Activated T-cell treated with anti-CD3 and anti-CD28 coated beads for 4 hours (primary cell): ENCODE measurements at regions not wholly inside any gene's neighbourhood (a gene's known extent, or its start where the extent isn't known, plus 50 kb on each side); places are given as distances from the start of the nearest gene placed in this dataset.
"Not testable (repeated sequence)": the region's sequence is repeated elsewhere in the genome, so short reads cannot be mapped to it uniquely, and the experiment has no call there.

Experiments
- DNase-seq: peaks from one replicate; pipeline ENCODE4 v3.0.0-alpha.2; 2020

GRCh38 chr14:55807881-55808379, 227.9 kb downstream of the KTN1 start:
- DNase-seq: no peak

DNA sequence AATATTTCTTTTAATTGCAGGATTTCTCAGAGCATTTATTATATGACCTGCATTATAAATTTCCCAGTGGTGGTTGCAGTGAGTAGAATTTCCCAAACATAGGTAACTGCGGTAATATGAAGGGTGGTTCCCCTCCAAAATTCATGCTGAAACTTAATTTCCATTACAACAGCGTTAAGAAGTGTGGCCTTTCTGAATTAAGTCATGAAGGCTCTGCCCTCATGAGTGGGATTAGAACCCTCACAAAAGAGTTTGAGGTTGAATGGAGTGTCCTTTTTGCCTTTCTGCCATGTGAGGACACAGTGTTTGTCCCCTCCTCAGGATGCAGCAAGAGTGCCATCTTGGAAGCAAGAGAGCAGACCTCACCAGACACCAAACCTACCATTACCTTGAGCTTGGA, 233.6 kb downstream of the KTN1 start:
- DNase-seq: no peak

DNA sequence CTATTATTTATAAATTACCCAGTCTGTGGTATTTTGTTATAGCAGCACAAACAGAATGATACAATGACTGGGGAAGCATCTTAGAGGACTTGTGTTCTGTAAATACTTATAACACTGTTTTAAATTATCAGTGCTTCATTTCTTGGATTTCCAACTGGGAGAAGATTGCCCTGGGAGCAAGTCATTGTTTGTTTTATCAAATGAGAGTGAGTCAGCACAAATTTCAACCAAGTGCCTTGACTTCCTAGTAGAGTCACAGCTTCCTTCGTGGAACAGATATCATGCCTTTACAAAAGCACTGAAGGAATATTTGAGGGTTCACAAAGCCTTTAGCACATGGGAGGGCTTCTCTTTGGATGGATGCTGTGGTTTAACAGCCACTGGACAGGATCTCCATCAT, 234.1 kb downstream of the KTN1 start:
- no peak for DNase-seq

DNA sequence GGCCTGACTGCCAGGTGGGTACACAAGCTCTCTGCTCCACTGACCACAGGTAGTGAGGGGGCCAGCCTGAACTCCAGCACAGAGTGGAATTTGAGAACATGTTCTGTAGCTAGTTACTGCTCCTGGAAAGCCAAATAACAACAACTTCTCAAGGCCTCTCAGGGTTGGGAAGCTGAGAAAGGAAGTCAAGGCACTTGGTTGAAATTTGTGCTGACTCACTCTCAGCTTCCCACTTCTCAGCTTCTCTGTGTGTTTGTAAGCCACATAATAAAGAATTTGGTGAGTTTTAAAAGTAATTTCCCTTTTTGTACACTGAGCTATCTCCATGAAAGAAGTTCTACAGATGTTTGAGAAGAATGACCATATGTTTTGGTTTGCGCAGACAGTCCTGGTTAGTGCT, 234.9 kb downstream of the KTN1 start:
- DNase-seq: no peak

DNA sequence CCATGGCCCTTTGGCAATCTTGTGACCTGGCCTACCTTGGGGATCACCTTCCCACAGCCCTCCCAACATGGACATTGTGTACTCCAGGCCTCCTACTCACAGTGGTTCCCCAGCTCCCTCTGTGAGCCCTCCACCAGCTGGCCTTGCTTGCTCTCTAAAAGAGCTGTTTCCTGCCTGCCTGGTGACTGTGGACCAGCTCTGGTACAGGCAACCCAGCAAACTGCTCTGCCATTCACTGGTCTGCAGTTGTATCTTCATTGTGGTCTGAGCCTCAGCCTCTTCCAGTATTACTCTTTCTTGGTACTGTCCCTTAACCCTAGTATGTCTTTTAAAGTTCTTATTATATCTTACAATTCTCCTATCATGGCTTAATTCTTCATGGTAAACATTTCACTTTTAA, 236.2 kb downstream of the KTN1 start:
- no peak for DNase-seq

DNA sequence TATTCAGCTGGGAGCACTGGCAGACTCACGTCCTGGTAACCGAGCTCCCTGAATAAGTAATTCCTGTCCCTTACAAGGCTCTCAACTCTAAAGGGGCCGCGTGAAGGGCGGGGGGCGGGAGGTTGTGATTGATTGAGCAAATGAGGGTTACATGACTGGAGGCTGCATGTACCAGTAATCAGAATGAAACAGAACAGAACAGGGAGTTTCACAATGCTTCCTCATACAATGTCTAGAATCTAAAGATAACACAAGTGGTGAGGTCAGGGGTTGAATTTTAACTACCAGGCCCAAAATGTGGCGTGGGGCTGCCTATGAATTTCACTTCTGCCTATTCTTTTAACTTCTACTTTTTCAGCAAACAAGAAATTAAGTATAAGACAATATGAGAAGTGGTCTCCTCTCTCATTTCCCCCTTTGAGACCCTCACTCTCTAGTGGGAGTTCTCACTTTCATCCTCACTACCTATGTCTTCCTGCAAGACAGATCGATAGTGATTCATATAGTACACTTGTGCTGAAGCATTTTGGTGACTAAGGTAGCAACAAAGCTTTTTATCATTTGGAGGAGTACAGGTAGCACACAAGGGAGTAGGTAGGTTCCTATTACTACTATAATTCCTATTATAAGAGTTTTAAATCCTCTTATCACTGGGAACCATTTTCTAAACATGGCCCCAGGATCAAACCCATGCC, 239.8 kb downstream of the KTN1 start:
- no peak for DNase-seq

- DNase-seq: no peak
Measured at GRCh38 chr14:55822906-55823305, 242.9 kb downstream of the KTN1 start.

DNA sequence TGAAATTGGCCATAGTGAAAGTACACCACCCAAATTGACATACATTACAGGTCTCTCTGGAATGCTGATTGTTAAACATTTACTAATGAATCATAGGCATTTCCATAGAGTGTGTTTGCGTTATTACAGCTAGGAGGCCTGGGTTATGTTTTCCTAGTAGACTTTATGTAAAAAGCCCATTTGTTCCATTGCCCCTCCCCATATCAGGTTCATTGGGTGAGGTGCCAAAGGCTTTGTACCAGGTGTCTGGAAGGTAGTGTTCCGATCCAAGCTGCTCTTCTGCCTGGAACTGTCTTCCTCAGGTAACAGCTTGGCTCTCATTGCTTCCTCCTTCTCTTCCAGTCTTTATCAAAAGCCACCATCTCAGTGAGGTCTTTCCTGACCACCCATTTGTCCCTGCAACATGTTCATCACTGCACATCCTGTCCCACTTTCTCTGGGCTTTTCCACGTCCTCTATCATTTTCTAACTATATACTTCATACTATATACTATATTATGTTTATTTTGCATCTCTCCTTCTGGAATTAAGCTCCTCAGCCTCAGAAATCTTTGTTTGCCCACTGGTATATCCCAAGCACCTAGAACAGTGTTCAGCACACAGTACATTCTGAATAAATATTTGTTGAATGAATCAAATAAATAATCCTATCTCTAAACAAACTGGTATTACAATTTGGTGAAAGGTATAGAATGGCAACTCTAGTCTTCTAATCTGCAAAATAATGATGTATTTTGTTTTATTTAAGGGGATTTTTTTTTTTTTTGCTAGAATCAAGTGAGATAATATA, 252.3 kb downstream of the KTN1 start:
- no peak for DNase-seq

DNA sequence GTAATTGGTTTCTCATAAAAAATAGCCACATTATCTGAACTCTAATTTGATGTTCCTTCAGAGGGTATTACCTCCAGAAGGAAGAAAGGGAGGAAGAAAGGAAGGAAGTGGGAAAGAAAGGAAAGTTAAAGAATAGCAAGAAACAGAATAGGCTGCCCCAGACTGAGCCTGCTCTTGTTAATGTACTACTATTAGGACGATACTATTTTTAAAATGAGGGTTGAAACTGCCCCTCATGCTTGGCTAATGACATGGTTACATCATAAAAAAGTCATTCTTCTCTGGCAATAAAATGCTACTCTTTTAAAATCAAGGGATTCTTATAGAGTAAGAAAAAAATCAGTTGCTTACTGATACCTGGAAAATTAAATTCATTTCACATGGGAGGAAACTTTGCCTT, 253.0 kb downstream of the KTN1 start:
- DNase-seq: no peak

DNA sequence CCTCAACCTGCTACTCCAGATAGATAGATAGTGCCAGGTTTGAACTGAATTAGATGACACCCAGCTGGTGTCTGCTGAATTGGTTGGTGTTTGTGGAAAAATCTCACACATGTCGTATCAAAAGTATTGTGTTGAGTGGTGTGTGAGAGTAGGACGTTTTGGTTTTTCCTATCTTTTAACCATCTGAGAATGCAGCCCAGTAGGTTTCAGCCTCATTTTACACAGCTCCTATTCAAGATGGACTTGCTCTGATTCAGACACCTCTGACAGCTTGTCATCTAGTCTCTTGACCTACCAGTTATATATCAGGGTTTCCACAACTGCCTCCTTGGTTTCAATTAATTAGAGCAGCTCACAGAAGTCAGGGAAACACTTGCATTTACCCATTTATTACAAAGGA, 254.4 kb downstream of the KTN1 start:
- DNase-seq: no peak

DNA sequence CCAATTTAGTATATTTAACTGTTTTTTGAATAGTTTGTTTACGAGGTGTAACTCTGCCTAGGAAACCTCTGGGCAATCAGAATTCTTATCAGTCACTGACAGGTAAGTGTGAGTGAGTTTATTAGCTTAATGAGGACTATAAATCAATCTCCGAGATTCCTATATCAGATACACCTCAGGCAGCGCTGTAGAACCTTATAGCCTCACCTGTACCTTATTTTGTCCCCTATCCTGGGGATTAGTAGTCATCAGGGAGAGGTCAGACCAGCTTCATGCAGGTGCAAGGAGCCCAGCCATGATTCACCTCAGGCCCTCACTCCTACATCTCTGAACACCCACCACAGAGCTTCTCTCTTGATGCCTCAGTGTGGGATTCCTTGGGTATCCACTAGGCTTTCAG, 256.0 kb downstream of the KTN1 start:
- no peak for DNase-seq

- DNase-seq: no peak
Measured at GRCh38 chr14:55837467-55837866, 257.5 kb downstream of the KTN1 start.

DNA sequence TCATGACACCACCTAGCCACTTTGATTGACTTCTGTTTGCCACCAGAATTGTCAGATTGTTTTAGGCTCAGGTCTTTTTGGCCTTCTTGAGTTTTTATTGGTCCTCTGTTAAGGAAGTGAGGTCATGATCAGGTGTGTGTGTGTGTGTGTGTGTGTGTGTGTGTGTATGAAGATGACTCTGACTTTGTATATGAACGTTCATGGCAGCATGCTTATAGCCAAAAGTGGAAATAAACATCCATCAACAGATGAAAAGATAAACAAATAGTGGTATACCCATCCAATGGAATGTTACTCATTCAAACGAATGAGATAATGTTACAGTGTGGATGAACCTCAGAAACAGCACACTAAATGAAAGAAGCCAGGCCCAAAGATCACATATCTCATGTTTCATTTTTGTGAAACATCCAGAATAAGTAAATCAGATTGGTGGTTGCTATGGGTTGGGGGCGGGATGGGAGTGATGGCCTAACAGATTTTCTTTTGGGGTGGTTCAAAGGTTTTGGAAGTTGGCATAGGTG, 258.6 kb downstream of the KTN1 start:
- DNase-seq: no peak

DNA sequence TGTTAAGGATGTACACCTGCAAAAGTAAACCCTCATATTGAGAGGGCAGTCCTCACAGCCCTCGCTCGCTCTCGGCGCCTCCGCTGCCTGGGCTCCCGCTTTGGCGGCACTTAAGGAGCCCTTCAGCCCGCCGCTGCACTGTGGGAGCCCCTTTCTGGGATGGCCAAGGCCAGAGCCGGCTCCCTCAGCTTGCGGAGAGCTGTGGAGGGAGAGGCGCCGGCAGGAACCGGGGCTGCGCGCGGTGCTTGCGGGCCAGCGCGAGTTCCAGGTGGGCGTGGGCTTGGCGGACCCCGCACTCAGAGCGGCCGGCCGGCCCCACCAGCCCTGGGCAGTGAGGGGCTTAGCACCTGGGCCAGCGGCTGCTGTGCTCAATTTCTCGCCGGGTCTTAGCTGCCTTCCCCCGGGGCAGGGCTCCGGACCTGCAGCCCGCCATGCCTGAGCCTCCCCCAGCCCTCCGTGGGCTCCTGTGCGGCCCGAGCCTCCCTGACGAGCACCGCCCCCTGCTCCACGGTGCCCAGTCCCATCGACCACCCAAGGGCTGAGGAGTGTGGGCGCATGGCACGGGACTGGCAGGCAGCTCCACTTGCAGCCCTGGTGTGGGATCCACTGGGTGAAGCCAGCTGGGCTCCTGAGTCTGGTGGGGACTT, 259.4 kb downstream of the KTN1 start:
- DNase-seq: not testable (repeated sequence)

DNA sequence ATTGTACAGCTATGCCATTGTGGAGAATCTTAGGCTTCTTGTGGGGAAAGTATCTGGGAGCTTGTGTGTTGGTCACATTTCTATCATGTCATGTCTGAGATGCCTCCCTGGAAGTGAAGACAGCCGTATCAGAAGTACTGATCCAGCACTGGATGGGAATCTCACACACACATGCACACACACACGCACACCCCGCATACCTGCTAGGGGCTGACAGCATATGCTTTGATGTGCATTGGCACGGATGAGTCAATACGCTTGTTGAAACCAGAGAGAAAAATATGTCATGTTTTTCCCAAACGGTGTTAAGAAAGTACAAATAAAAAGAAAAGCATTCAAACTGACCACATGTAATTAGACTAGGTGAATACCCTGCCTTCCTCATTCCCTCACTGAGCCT, 260.8 kb downstream of the KTN1 start:
- DNase-seq: no peak

DNA sequence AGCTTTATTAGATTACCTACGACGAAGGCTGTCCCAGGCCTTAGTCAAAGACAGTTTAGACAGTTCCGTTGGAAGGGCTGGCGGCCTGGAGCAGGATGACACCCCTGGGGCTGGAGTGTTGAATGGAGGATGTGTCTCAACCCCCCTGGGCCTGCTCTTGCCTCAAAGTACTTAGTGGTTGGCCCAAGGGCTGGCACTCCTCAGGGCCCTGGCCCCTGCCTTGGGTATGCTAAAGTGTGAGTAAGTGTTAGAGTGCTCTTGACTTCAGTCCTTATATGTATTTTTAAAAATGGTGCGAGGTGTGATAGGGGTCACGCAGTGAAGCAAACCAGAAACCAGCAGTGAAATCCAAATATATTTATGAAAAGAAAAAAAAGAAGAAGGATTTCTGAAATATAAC, 261.6 kb downstream of the KTN1 start:
- DNase-seq: no peak

DNA sequence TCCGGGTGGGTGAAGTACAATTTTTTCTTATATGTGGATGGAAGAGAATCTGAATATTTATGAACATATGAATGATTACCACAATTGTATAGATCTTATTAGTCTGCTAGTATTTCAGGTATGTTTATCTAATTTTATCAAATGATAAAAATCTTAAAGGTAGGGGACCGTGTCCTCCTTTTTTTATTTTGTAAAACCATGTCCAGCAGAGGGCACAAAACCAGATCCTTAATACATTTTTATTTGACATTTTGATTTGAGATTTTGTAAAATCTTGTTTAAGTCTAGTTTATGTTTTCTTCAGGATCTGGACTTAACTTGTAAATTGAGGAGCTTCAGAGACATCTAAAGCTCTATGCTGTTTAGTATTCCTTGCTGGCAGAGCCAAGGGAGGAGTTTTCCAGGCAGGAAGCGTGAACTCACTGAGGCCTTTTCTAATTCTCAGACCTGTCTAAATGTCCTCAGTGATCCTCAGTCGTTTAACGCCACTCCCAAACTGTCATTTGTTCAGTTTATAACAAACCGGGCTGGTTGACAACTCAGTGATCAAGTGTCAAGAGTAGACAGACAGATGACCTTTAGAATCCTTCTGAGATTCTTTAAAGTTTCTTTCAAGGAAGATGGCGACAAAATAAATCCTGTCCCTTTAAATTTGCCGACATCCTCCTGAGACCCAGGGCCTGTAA, 263.9 kb downstream of the KTN1 start:
- no peak for DNase-seq

- DNase-seq: no peak
Measured at GRCh38 chr14:55845963-55846825, 266.2 kb downstream of the KTN1 start.

- DNase-seq: no peak
Measured at GRCh38 chr14:55846826-55847446, 266.9 kb downstream of the KTN1 start.

DNA sequence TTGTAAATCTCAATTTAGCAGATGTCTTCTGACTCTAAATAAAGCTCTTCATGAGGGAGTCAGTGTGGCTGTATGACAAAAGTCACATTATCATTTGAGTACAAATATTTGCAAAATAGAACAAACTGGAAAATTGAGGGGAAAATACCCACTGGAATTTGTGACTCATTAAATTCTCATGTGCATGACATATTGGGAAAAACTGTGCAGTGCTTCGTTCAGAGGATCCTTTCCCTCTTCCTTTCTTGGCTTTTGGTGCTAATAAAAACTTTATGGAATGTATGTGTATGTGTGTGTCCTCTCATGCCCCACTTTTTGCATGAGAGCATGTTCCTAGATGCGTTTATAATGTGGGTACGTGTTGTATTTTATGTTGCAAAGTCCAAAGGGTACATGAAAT, 267.8 kb downstream of the KTN1 start:
- no peak for DNase-seq

DNA sequence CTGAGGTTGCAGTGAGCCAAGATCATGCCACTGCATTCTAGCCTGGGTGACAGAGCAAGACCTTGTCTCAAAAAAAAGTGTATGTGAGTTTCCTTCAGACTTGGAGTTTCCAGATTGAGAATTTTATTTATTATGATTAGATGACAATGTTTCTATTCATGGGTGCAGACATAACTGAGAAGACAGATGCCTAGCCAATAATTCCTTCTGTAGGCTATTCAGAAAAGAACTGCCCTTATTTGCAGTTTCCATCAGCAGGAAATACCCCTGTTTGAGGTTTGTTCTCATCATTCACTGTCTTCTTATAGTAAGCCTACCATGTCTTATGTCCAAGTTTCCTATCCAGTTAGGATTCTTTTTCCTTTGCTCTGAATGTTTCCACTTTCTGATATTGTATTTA, 269.0 kb downstream of the KTN1 start:
- DNase-seq: no peak

DNA sequence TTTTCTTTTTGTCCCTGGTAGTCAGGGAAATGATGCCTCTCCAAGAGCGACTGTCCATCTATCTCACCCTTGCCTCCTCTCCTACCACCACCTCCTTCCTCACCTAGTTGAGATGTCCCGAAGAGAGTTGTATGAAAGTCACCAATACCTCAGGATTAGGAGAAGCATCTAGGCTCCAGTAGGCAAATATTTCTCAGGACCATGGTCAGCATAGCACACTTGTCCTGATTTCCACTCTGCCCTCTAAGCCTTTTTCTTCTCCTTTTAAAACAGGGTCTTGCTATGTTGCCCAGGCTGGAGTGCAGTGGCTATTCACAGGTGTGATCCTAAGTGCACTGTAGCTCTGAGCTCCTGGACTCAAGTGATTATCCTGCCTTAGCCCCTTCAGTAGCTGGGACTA, 268.4 kb upstream of the PELI2 start:
- no peak for DNase-seq
